ENCODE measurements at regions not wholly inside any gene's neighbourhood (a gene's known extent, or its start where the extent isn't known, plus 50 kb on each side); places are given as distances from the start of the nearest gene placed in this dataset.

DNA sequence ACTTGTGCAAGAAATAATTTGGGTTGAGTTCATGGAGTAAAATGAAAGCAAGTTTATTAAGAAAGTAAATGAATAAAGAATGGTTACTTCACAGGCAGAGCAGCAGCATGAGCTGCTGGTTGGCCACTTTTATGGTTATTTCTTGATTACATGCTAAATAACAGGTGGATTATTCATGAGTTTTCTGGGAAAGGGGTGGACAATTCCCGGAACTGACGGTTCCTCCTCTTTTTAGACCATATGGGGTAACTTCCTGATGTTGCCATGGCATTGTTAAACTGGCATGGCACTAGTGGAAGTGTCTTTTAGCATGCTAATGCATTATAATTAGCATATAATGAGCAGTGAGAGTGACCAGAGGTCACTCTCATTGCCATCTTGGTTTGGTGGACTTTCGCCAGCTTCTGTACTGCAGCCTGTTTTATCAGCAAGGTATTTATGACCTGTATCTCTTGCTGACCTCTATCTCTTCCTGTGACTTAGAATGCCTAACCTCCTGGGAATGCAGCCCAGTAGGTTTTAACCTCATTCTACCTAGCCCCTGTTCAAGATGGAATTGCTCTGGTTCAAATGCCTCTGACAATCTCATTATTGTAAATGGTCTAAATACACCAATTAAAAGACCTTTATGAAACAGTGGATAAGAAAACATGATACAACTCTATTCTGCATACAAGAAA is 114.1 kb upstream of the FIGN start:
- DNase-seq (ENCODE audit: low spot score): no peak
- H3K27me3 ChIP-seq: no peaks in the 10 kb centered on the region
- no peak overlapping the region for H3K4me3 ChIP-seq
- TF ChIP-seq, protein P1, sequence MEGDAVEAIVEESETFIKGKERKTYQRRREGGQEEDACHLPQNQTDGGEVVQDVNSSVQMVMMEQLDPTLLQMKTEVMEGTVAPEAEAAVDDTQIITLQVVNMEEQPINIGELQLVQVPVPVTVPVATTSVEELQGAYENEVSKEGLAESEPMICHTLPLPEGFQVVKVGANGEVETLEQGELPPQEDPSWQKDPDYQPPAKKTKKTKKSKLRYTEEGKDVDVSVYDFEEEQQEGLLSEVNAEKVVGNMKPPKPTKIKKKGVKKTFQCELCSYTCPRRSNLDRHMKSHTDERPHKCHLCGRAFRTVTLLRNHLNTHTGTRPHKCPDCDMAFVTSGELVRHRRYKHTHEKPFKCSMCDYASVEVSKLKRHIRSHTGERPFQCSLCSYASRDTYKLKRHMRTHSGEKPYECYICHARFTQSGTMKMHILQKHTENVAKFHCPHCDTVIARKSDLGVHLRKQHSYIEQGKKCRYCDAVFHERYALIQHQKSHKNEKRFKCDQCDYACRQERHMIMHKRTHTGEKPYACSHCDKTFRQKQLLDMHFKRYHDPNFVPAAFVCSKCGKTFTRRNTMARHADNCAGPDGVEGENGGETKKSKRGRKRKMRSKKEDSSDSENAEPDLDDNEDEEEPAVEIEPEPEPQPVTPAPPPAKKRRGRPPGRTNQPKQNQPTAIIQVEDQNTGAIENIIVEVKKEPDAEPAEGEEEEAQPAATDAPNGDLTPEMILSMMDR (IDR thresholded peaks at IDR 0.05): no peak
- H3K4me1 ChIP-seq: no peaks in the 10 kb centered on the region
- H3K36me3 ChIP-seq: no peaks in the 10 kb centered on the region
- H3K9me3 ChIP-seq: no peaks in the 10 kb centered on the region
- no peak overlapping the region for H3K27ac ChIP-seq

DNA sequence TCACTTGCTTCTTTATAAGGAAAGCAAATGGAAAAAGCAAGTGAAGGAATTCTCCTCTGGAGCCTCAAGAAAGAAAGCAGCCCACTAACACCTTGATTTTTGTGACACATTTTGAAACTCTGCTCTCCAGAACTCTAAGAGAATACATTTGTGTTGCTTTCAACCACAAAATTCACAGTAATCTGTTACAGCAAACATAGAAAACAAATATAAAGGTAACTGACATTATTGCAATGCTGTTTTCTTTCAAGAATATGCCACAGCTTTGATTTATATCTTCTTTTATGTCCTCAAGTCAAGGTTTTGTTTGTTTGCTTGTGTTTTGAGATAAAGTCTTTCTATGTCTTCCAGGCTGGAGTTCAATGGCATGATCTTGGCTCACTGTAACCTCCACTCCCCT is 103.1 kb upstream of the FIGN start:
- H3K36me3 ChIP-seq: no peaks in the 10 kb centered on the region
- DNase-seq (ENCODE audit: low spot score): no peak
- peaks cover 0 to 7% of the 10 kb centered on the region in 2 donors for H3K9me3 ChIP-seq
- H3K27me3 ChIP-seq: no peaks in the 10 kb centered on the region
- no peaks in the 10 kb centered on the region for H3K4me1 ChIP-seq
- TF ChIP-seq, protein P1 (IDR thresholded peaks at IDR 0.05): no peak
- H3K4me3 ChIP-seq: no peak overlapping the region
- no peak overlapping the region for H3K27ac ChIP-seq

DNA sequence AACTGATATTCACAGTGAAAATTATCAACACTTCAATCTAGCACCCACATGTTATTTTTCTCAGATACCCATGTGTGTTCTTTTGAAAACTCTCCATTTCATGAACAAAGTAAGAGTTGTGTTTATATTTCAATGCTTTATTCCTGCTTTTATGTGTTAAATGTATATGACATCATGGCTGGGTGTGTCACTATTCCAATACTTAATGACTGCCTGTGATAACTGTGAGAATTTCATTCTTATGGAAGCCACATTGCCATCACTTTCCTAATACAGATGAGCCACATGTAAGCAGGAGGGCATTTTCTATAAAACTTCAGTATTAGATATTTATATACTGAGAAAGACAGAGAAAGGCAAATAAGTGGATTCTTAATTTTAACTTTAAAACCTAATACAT is 100.4 kb upstream of the FIGN start:
- TF ChIP-seq, protein P1 (IDR thresholded peaks at IDR 0.05): no peak
- Histone ChIP-seq H3K27me3 (no peaks in the 10 kb centered on the region), H3K36me3 (no peaks in the 10 kb centered on the region), H3K27ac (no peak overlapping the region), H3K4me1 (no peaks in the 10 kb centered on the region), H3K9me3 (no peaks in the 10 kb centered on the region), H3K4me3 (no peak overlapping the region)
- DNase-seq (ENCODE audit: low spot score): no peak

DNA sequence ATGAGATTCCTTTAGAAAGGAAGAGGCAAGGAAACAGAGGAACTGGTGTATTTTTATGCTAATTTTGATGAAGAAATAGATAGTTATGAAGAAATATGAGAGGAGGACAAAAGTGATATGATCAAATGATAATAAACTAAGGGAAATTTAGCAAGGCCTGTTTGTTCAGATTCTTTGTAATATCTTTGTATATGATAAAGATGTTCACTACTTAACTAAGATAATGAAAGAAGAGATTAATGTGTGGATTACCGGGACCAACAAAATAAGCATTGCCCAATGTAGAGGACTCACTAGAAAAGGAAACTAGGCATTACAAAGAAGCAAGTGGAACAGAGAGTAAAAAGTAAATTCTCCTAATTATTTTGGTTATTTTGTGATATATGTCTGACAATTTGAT is 99.0 kb upstream of the FIGN start:
- no peaks in the 10 kb centered on the region for H3K36me3 ChIP-seq
- H3K27ac ChIP-seq: no peak overlapping the region
- no peaks in the 10 kb centered on the region for H3K27me3 ChIP-seq
- H3K4me1 ChIP-seq: no peaks in the 10 kb centered on the region
- DNase-seq (ENCODE audit: low spot score): no peak
- no peak overlapping the region for H3K4me3 ChIP-seq
- no peaks in the 10 kb centered on the region for H3K9me3 ChIP-seq
- TF ChIP-seq, protein P1 (IDR thresholded peaks at IDR 0.05): no peak

DNA sequence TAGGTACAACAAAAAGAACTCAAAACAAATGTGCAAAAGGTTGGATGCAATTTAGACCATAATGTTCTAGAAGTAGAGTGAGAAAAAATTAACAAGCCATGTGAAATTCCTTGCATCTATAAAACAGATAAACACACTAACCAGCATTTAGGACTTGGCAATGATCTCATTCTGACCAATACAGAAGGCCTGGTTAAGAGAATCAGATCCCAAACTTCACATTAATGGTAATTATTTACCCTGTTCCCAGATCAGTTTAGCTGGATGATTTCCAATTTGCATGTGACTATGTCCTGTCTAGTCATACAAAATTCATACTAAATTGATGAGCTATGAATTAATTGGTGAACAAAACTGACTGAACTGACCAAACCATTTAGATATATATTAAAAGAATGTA is 98.4 kb upstream of the FIGN start:
- no peak overlapping the region for H3K4me3 ChIP-seq
- H3K36me3 ChIP-seq: no peaks in the 10 kb centered on the region
- no peaks in the 10 kb centered on the region for H3K9me3 ChIP-seq
- H3K27me3 ChIP-seq: no peaks in the 10 kb centered on the region
- H3K27ac ChIP-seq: no peak overlapping the region
- no peaks in the 10 kb centered on the region for H3K4me1 ChIP-seq
- no peak for DNase-seq (ENCODE audit: low spot score)
- TF ChIP-seq, protein P1 (IDR thresholded peaks at IDR 0.05): no peak

DNA sequence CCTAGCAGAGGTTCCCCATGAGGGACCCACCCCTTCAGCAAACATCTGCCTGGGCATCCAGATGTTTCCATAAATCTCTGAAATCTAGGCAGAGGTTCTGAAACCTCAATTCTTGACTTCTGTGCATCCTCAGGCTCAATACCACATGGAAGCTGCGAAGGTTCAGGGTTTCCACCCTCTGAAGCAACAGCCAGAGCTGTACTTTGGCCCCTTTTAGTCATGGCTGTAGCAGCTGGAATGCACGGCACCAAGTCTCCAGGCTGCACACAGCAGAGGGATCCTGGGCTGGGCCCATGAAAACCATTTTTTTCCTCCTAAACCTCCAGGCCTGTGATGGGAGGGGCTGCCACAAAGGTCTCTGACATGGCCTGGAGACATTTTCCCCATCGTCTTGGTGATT is 93.0 kb upstream of the FIGN start:
- Histone ChIP-seq H3K4me1 (no peaks in the 10 kb centered on the region), H3K36me3 (no peaks in the 10 kb centered on the region), H3K27ac (no peak overlapping the region), H3K9me3 (no peaks in the 10 kb centered on the region), H3K27me3 (no peaks in the 10 kb centered on the region), H3K4me3 (no peak overlapping the region)
- TF ChIP-seq, protein P1 (IDR thresholded peaks at IDR 0.05): no peak
- DNase-seq (ENCODE audit: low spot score): no peak
